Skeletal muscle cell (primary cell): ENCODE measurements at regions not wholly inside any gene's neighbourhood (a gene's known extent, or its start where the extent isn't known, plus 50 kb on each side); places are given as distances from the start of the nearest gene placed in this dataset.
A peak's percentile ranks its signal among the peaks of the same experiment; 100 is the strongest.
"Not testable (repeated sequence)": the region's sequence is repeated elsewhere in the genome, so short reads cannot be mapped to it uniquely, and the experiment has no call there.

Source experiments
- DNase-seq: peaks from one replicate; pipeline ENCODE4 v3.0.0-alpha.2; 2010; ENCODE audit warnings: low read depth
- H3K4me3 ChIP-seq: 2 replicates; pipeline ENCODE4 v1.5.1; 2011; ENCODE audit warnings: low read depth, mild to moderate bottlenecking, control low read depth, low read length, moderate library complexity

- no peak for DNase-seq
- no peak overlapping the region for H3K4me3 ChIP-seq
Observed at GRCh38 chr6:166848979-166849748, 107.2 kb downstream of the RNASET2 start.

DNA sequence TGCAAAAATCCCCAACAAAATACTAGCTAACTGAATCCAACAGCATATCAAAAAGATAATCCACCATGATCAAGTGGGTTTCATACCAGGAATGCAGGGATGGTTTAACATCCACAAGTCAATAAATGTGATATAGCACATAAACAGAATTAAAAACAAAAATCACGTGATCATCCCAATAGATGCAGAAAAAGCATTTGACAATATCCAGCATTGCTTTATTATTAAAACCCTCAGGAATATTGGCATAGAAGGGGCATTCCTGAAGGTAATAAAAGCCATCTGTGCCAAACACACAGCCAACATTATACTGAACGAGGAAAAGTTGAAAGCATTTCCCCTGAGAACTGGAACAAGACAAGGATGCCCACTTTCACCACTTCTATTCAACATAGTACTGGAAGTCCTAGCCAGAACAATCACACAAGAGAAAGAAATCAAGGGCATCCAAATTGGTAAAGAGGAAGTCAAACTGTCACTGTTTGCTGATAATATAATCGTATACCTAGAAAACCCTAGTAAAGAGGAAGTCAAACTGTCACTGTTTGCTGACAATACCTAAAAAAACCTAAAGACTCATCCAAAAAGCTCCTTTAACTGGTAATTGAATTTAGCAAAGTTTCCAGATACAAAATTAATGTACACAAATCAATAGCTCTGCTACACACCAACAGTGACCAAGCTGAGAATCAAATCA is 109.8 kb downstream of the RNASET2 start:
- DNase-seq, H3K4me3 ChIP-seq: not testable (repeated sequence)

DNA sequence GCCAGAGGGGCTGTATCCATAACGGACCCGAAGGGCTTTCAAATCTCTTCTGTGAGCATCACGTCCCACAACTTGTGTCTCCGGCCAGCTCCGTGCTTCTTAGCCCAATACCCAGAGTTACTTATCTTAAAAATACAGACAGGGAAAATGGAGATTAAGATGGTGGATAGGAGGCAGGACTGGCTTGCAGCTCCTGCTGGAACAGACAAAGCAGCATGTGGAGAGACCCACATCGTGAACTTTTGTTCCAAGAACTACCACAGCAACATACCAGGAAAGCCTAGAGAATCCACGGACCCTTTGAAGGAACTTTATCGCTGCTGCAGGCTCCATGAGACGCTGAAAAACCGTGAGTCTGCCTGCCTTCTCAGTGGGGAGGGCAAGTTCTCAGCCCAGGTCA is 113.7 kb downstream of the RNASET2 start:
- DNase-seq: no peak

DNA sequence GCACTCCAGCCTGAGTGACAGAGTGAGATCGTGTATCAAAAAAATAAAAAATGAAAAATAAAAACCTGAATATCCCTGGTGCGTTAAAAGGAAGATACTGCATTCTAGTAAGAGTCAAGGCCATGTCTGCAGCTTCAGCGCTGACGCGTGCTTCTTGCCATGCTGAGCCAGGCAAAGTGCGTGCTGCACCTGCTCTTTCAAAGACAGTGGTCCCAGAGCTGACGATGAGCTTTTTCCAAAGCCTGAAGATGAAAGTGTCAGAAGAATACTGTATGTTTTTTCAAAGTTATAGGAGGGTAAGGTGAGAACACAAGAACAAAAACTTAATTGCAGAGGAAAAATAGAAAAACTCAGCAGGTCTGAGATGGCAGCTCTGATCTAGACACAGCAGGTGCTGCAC is 115.1 kb downstream of the RNASET2 start:
- no peak overlapping the region for H3K4me3 ChIP-seq
- no peak for DNase-seq

More for the DNA sequence above, 113.7 kb downstream of the RNASET2 start:
- no peak overlapping the region for H3K4me3 ChIP-seq

- no peak overlapping the region for H3K4me3 ChIP-seq
Observed at GRCh38 chr6:166839569-166839968, 116.8 kb downstream of the RNASET2 start.

DNA sequence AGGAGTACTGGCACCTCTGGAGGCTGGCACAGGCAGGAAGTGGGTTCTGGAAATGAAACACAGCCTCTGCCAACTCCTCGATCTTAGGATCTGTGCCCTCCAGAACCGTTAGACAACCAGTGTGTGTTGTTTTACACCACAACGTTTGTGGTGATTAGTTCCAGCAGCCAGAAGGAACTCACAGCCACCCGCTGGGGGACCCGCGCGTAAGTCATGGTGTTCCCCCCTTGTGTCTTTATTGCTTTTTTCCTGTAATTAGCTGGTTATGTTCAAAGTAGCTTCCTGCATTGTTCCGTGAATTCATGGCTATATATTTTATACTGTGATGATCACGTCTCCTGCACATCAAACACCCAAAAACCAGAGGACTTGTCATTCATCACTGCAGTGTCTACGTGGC is 117.4 kb downstream of the RNASET2 start:
- no peak overlapping the region for H3K4me3 ChIP-seq

More at GRCh38 chr6:166839569-166839968, 116.8 kb downstream of the RNASET2 start:
- DNase-seq: no peak

DNA sequence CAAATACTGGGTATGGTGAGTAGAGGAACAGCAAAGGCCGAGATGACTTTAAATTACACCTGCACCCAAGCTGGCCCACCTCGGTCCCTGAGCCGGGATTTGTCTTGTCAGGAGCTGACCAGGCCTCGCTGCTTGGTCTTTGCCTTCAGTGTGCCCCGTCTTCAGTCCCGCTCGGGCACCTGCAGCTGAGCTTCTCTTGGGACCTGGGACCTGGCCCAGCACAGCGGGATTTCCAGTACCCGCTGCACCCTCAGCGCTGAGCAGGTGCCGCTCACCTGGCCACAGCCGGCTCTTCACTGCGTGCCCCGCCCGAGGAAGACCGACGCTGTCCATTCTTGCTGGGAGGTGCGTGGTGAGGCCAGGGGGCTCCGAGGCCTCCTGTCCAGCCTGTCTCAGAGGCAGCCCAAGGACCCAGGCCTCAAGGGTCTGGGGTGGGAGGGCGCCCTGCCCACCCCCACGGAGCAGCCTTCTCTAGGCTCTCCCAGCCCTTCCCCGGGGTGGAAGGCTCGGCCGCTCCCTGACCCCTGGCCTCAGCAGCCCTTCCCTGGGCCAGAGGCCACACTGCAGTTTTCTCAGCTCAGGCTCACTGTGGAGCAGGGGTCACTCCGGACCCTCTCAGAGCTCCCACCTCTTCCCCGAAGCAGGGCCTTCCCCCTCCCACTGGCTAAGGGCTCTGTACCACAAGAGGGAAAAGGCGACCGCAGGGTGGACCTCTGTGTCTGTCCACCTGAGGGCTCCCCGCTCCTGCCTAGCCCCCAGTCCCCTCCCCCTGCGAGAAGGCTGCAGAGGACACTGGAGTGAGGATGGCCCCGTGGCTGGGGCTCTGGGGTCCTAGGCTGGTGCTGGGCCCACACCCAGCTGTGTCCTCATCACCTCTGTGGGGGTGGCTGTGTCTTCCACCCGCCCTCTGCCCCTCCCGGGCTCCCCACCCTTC is 119.3 kb downstream of the RNASET2 start:
- H3K4me3 ChIP-seq: no peak overlapping the region
- no peak for DNase-seq

More for the DNA sequence above, 117.4 kb downstream of the RNASET2 start:
- DNase-seq: no peak

DNA sequence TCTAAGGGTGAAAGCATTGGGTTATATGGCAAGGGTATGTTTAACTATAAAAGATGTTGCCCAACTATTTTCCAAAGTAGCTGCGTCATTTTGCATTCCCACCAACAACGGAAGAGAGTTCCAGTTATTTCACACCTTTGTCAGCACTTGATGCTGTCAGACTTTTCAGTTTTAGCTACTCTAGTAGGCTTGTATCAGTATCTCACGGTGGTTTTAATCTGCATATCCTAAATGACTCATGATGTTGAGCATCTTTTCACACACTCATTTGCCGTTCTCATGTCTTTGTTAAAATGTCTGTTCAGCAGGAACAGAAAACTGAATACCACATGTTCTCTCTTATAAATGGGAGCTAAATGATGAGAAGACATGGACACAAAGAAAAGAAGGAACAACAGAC is 122.3 kb downstream of the RNASET2 start:
- DNase-seq: no peak
- H3K4me3 ChIP-seq: no peak overlapping the region

DNA sequence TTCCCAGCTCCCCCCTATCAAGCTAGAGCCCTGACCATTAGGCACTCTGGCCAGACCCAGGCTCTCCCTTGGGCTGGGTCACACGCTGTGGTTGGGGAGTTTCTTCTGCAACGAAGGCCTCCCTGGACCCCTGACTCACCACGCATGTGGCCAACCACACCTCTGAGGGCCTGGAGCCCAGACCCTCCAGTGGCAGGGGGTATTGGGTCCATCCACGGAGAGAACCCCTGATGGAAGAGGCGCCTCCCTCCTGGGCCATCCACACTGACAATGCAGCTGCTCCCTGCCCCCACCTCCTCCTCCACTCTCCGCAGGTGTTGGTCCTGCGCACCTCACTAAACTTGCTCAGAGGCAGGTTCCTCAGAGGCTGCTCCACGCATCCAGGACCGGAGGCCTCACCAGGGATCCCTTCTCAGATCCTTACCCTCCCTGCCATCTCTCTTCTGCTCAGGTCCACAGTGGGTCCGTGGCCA is 125.4 kb downstream of the RNASET2 start:
- no peak for DNase-seq
- H3K4me3 ChIP-seq: no peak overlapping the region

DNA sequence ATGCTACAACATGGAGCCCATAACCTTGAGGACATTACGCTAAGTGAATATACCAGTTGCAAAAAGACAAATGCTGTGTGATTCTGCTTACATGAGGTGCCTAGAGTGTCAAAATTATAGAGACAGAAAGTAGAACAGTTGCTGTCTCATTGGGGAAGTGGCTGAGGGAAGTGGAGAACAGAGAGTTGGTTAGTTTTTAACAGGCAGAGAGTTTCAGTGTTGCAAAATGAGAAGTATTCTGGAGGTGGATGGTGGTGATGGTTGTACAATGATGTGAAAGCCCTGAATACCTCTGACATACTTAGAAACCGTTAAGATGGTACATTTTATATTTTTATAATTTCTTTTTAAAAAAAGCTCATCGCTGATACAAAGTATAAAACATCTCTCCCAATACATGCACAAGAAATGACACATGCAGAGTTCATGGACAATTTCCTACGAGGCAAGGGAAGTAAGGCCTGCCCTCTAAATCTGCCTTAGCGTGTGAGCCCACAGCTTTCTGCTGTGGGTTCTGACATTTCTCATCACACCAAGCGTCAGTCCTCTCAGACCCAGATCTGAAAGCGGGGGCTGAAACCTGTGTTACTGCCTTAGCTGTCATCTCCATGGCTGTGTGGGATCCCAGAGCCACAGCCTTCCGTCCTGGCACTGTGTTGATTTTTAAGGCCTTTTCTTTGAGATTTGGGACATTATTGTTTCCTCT is 126.0 kb downstream of the RNASET2 start:
- DNase-seq: no peak
- no peak overlapping the region for H3K4me3 ChIP-seq

- DNase-seq: no peak
Observed at GRCh38 chr6:166826264-166826663, 130.1 kb downstream of the RNASET2 start.

GRCh38 chr6:166825553-166826145 is 130.7 kb downstream of the RNASET2 start:
- peak; percentile 10 for DNase-seq

More at GRCh38 chr6:166826264-166826663, 130.1 kb downstream of the RNASET2 start:
- no peak overlapping the region for H3K4me3 ChIP-seq

GRCh38 chr6:166824880-166825250 is 131.5 kb downstream of the RNASET2 start:
- H3K4me3 ChIP-seq: no peak overlapping the region
- no peak for DNase-seq

More at GRCh38 chr6:166825553-166826145, 130.7 kb downstream of the RNASET2 start:
- no peak overlapping the region for H3K4me3 ChIP-seq

DNA sequence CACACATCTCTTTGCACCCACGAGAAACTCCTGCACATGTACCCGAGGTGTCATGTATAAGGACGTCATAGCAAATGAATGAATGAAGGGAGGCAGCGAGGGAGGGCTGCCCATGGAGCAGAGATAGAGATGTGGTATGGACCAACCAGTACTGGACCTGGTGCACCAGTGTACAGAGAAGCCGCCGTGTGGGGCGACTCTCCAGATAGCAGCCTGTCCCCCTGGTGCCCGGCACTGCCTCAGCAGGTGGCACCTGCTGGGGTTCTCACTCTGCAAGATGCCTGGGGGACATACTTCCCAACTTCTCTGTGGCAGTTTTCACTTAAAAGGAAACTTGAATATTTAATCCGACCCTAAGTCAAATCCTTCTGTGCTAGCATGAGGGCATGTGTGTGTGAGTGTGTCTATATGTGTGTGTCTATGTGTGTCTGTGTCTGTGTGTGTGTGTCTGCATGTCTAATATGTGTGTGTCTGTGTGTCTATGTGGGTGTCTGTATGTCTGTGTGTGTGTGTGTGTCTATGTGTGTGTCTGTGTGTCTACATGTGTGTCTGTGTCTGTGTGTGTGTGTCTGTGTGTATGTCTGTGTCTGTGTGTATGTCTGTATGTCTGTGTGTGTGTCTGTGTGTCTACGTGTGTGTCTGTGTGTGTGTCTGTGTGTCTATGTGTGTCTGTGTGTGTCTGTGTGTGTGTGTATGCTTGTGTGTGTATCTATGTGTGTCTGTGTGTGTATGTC is 132.0 kb downstream of the RNASET2 start:
- DNase-seq: no peak
- no peak overlapping the region for H3K4me3 ChIP-seq

DNA sequence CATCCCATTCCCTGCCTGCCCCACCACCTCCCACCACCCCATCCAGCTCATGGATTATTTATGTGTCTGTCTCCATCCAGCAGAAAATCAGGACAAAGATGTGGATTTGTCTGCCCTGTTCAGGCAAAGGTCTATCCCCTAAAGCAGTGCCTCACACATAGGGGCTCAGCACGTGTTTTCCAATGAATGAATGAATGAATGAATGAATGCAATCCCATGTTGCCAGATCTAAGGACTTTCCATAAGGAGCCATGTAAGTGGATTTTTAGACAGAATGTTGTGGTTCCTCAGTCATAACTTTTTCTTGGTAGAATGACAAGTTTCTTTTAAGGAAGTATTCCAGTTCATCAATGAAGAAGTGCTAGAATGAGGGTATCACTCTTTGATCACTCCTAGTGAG is 133.7 kb downstream of the RNASET2 start:
- no peak for DNase-seq
- H3K4me3 ChIP-seq: no peak overlapping the region

DNA sequence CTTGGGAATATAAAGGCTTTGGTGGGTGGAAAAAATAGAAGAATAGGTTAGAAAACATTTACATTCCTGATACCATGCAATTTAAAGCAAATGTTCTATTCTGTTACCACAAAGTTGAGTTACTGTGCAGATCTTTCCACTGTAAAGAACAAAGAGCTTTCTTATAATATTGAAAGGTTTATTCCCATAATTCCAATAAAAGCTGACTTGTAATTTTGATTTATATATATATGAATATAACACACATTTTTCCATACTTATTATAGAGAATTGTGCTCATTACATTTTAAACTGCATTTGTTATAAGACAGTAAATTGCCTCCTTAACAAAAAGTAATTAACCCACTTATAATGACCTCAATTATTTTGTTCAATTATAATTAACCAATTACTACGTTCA is 135.9 kb downstream of the RNASET2 start:
- no peak for DNase-seq
- no peak overlapping the region for H3K4me3 ChIP-seq

DNA sequence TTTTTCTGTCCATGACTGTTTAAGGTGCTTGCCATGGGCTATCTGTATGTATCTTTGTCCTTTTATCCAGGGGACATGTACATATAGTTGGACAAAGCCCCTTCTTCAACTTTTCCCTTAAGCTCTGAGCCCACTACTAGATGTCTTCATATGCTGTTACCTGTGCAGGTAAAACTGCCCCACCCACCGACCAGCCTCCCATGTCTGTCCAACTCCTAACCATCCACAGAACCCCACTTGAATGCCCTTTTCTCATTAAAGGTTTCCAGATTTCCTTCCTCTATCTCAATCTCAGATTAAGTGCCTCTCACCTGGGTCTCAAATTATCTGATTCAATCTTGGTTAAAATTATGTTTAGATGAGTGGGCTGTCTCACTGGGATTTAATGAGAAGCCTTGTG is 136.3 kb downstream of the RNASET2 start:
- no peak overlapping the region for H3K4me3 ChIP-seq
- no peak for DNase-seq

DNA sequence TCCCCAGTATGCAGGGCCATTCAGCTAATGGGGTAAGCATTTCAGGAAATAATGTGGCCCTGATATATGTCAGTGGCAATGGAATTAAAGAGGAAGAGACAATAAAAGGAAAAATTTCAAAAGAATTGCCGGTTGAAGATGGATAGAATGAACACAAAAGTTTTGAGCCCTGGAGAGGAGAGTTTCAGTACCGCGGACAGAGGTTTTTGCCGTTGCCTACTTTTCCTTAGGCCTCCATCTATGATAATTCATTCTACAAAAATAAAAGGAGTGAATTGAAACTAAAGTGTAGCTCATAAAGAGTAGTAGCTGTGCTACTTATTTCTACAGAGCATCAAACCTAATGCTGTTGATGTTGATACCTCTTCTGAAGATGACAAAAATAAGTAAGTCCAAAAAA is 140.7 kb downstream of the RNASET2 start:
- no peak overlapping the region for H3K4me3 ChIP-seq
- no peak for DNase-seq
